HCT116 (cell line): ENCODE measurements at regions not wholly inside any gene's neighbourhood (a gene's known extent, or its start where the extent isn't known, plus 50 kb on each side); places are given as distances from the start of the nearest gene placed in this dataset.

Source experiments
- ATAC-seq: fragments of 200-7000 bp; cut with Tn5 transposase; 2 replicates; pipeline ENCODE4 v1.9.1; 2020; ENCODE audit warnings: mild to moderate bottlenecking, moderate library complexity
- BruUV-seq: library from RNA; stranded (reverse); fragments of 400-500 nt; replicated peaks from 2 replicates; lab custom pipeline; 2021; lab: Mats Ljungman, UMichigan
- CTCF ChIA-PET: fragments of 300-600 bp; sonication (Branson Sonifier 250); formaldehyde crosslinking; loops from one replicate; lab custom pipeline; 2021; ENCODE audit warnings: antibody characterized with exemption; lab: Charles Lee
- POLR2A ChIA-PET: fragments of 300-600, 350-600 bp; sonication (Branson Sonifier 250); formaldehyde crosslinking; loops from one replicate; lab custom pipeline; 2021; ENCODE audit warnings: antibody characterized with exemption; lab: Charles Lee
- RAD21 ChIA-PET, 2 experiments: fragments of 300-600 bp; sonication (Branson Sonifier 250); formaldehyde crosslinking; loops; one replicate each; lab custom pipeline; 2023; ENCODE audit warnings: low total read pairs in 2 of 2; ENCODE audit not compliant: uncharacterized antibody in 2 of 2, unreplicated experiment in 2 of 2, low non-redundant PET in 1 of 2; lab: Charles Lee
- DNase-seq: peaks from one replicate; pipeline ENCODE4 v3.0.0-alpha.2; 2010; ENCODE audit warnings: low read depth, low spot score
- H2AFZ ChIP-seq: fragments of 200-600 bp; shearing (Covaris generic), sonication (generic); 2 replicates; pipeline ENCODE4 v1.6.1; 2017; ENCODE audit warnings: low read depth, mixed run types, mixed read lengths, antibody characterized with exemption, low read length; ENCODE audit not compliant: poor library complexity, severe bottlenecking
- H3K27ac ChIP-seq: 2 replicates; pipeline ENCODE4 v1.5.1; 2012; ENCODE audit warnings: low read depth, low read length
- H3K27me3 ChIP-seq: fragments of 200-600 bp; sonication (generic); 2 replicates; pipeline ENCODE4 v1.6.1; 2016; ENCODE audit warnings: mixed run types, low read length, mixed read lengths; ENCODE audit not compliant: insufficient read depth
- H3K36me3 ChIP-seq, 2 experiments: fragments of 200-500 bp in 1 of 2; fragments of 200-600 bp in 1 of 2; sonication (Bioruptor generic) in 1 of 2; sonication (generic) in 1 of 2; 2 replicates each; pipeline versions ENCODE4 v1.5.1 to v1.6.1; 2014 to 2016; ENCODE audit warnings: low read length in 2 of 2, inconsistent platforms in 1 of 2, mixed read lengths in 1 of 2, mixed run types in 1 of 2; ENCODE audit not compliant: insufficient read depth in 2 of 2, control insufficient read depth in 1 of 2
- H3K4me1 ChIP-seq, 2 experiments: fragments of 200-600 bp in 1 of 2; sonication (generic) in 1 of 2; 2 replicates each; pipeline versions ENCODE4 v1.5.1 to v1.6.1; 2012 to 2017; ENCODE audit warnings: low read length in 2 of 2, inconsistent platforms in 1 of 2, mild to moderate bottlenecking in 1 of 2, mixed read lengths in 1 of 2, mixed run types in 1 of 2, moderate library complexity in 1 of 2; ENCODE audit not compliant: insufficient read depth in 2 of 2, control insufficient read depth in 1 of 2
- H3K4me2 ChIP-seq: fragments of 200-600 bp; sonication (generic); 2 replicates; pipeline ENCODE4 v1.6.1; 2017; ENCODE audit warnings: mixed run types, low read length, mixed read lengths
- H3K4me3 ChIP-seq, 2 experiments: fragments of 200-600 bp in 1 of 2; sonication (generic) in 1 of 2; replicated peaks in 1 of 2; 2 replicates each; pipeline ENCODE4 v1.5.1; 2011 to 2016; ENCODE audit warnings: low read length in 2 of 2, control low read depth in 1 of 2, low read depth in 1 of 2, mild to moderate bottlenecking in 1 of 2, mixed read lengths in 1 of 2, mixed run types in 1 of 2
- H3K79me2 ChIP-seq: fragments of 200-600 bp; sonication (generic); 2 replicates; pipeline ENCODE4 v1.6.1; 2017; ENCODE audit warnings: mild to moderate bottlenecking, mixed run types, low read length, moderate library complexity, mixed read lengths; ENCODE audit not compliant: insufficient read depth
- H3K9ac ChIP-seq: fragments of 200-600 bp; sonication (generic); 2 replicates; pipeline ENCODE4 v1.6.1; 2016; ENCODE audit warnings: low read length, mixed read lengths
- H3K9me2 ChIP-seq: fragments of 200-600 bp; sonication (generic), shearing (Covaris generic); 2 replicates; pipeline ENCODE4 v1.6.1; 2017; ENCODE audit warnings: mixed run types, mild to moderate bottlenecking, moderate library complexity; ENCODE audit not compliant: insufficient read depth
- H3K9me3 ChIP-seq, 2 experiments: fragments of 200-500 bp in 1 of 2; fragments of 200-600 bp in 1 of 2; sonication (Bioruptor generic) in 1 of 2; sonication (generic) in 1 of 2; 2 replicates each; pipeline ENCODE4 v1.6.1; 2014 to 2017; ENCODE audit warnings: low read length in 2 of 2, mixed read lengths in 2 of 2, inconsistent platforms in 1 of 2, low read depth in 1 of 2, mild to moderate bottlenecking in 1 of 2, mixed run types in 1 of 2, moderate library complexity in 1 of 2; ENCODE audit not compliant: control insufficient read depth in 1 of 2, insufficient read depth in 1 of 2
- H4K20me1 ChIP-seq: fragments of 200-600 bp; sonication (generic), shearing (Covaris generic); 2 replicates; pipeline ENCODE4 v1.6.1; 2017; ENCODE audit warnings: mixed run types, mild to moderate bottlenecking, moderate library complexity; ENCODE audit not compliant: insufficient read depth
- ATF3 ChIP-seq: IDR thresholded peaks from 2 replicates; pipeline ENCODE4 v1.6.1; 2012
- REST ChIP-seq: IDR thresholded peaks from 2 replicates; pipeline ENCODE4 v1.6.1; 2012; ENCODE audit warnings: low read depth
- ZNF274 ChIP-seq: fragments of 200-500 bp; sonication (Bioruptor generic); IDR thresholded peaks from 2 replicates; pipeline ENCODE4 v1.6.1; 2014; ENCODE audit warnings: mild to moderate bottlenecking, low read depth, low read length, inconsistent platforms
- intact Hi-C: fragments of 100-400 bp; cut with micrococcal nuclease; formaldehyde crosslinking; loops from 2 replicates; pipeline ENCODE4 v1.10.0; 2022

- no TSS peak for BruUV-seq
- Histone ChIP-seq H3K27ac (no peak overlapping the region), H3K4me3 (no peak overlapping the region), H3K9ac (no peak overlapping the region), H4K20me1 (no peaks in the 10 kb centered on the region), H3K4me2 (no peak overlapping the region), H2AFZ (no peak overlapping the region), H3K9me3 (no peaks in the 10 kb centered on the region), H3K27me3 (no peaks in the 10 kb centered on the region), H3K9me2 (no peaks in the 10 kb centered on the region), H3K79me2 (no peaks in the 10 kb centered on the region), H3K36me3 (no peaks in the 10 kb centered on the region), H3K4me1 (peaks cover 0 to 7% of the 10 kb centered on the region in 2 experiments; a peak in 2 of 4 replicates)
- ChIA-PET POLR2A (no interaction called here), CTCF (interaction anchor here (7.1 kb wide), 1 partner anchor 60 kb away, joined by 287 read pairs; no protein-coding TSS in a partner anchor), RAD21 (no interaction called here)
- intact Hi-C loops: loop anchor here (10.0 kb wide), 1 partner anchor 347 kb away; the partner anchor contains the start of gene RNF183
- DNase-seq (no peak), ATAC-seq (no peak)
- no peak for TF ChIP-seq ZNF274
Measured at GRCh38 chr9:113651896-113652295, 188.4 kb downstream of the RGS3 start.

GRCh38 chr9:113652355-113653152 lies 189.0 kb downstream of the RGS3 start:
- no peak for DNase-seq
- Histone ChIP-seq H3K9me2 (no peaks in the 10 kb centered on the region), H3K4me1 (peaks cover 0 to 7% of the 10 kb centered on the region in 2 experiments; a peak in 2 of 4 replicates), H3K79me2 (no peaks in the 10 kb centered on the region), H3K4me2 (no peak overlapping the region), H3K9me3 (no peaks in the 10 kb centered on the region), H3K27me3 (no peaks in the 10 kb centered on the region), H4K20me1 (no peaks in the 10 kb centered on the region), H3K36me3 (no peaks in the 10 kb centered on the region), H3K9ac (no peak overlapping the region), H3K27ac (no peak overlapping the region), H2AFZ (no peak overlapping the region), H3K4me3 (no peak overlapping the region)
- POLR2A ChIA-PET: interaction anchor here (0.7 kb wide), 1 partner anchor 61 kb away, joined by 4 read pairs; no protein-coding TSS in a partner anchor
- ATAC-seq: no peak
- intact Hi-C loops: loop anchor here (10.0 kb wide), 1 partner anchor 348 kb away; the partner anchor contains the start of gene RNF183
- RAD21 ChIA-PET: no interaction called here
- no peak for TF ChIP-seq ATF3
- no peak for TF ChIP-seq REST
- BruUV-seq: no TSS peak
- CTCF ChIA-PET: interaction anchor here (7.1 to 8.8 kb wide), 2 partner anchors 61 to 206 kb away, joined by 159 to 287 read pairs; no protein-coding TSS in a partner anchor
